Kidney tubule cell (primary cell): ENCODE measurements at regions not wholly inside any gene's neighbourhood (a gene's known extent, or its start where the extent isn't known, plus 50 kb on each side); places are given as distances from the start of the nearest gene placed in this dataset.
"Not testable (repeated sequence)": the region's sequence is repeated elsewhere in the genome, so short reads cannot be mapped to it uniquely, and the experiment has no call there.

Source experiments
- DNase-seq: peaks from one replicate; pipeline ENCODE4 v3.0.0-alpha.2; 2018; ENCODE audit warnings: low spot score

GRCh38 chr4:62676962-62677361, 1476.8 kb downstream of the ADGRL3 start:
- DNase-seq, result no peak

- DNase-seq, result no peak
These were observed 1470.4 kb downstream of the ADGRL3 start for GRCh38 chr4:62670514-62670913.

GRCh38 chr4:62661821-62662220, 1461.7 kb downstream of the ADGRL3 start:
- no peak for DNase-seq

- DNase-seq, result no peak
These were observed 1455.9 kb downstream of the ADGRL3 start for GRCh38 chr4:62656006-62656405.

GRCh38 chr4:62644372-62644771, 1444.2 kb downstream of the ADGRL3 start:
- peak; percentile 16 for DNase-seq

- no peak for DNase-seq
These were observed 1440.2 kb downstream of the ADGRL3 start for GRCh38 chr4:62640296-62640695.

GRCh38 chr4:62627671-62628070, 1427.5 kb downstream of the ADGRL3 start:
- DNase-seq, result no peak

- DNase-seq, result no peak
These were observed 1427.0 kb downstream of the ADGRL3 start for GRCh38 chr4:62627141-62627540.

- DNase-seq, result no peak
These were observed 1422.0 kb downstream of the ADGRL3 start for GRCh38 chr4:62622089-62622488.

- no peak for DNase-seq
These were observed 1419.8 kb downstream of the ADGRL3 start for GRCh38 chr4:62619971-62620370.

- no peak for DNase-seq
These were observed 1417.9 kb downstream of the ADGRL3 start for GRCh38 chr4:62618042-62618441.

GRCh38 chr4:62601737-62602136, 1401.6 kb downstream of the ADGRL3 start:
- no peak for DNase-seq

GRCh38 chr4:62595265-62595664, 1395.1 kb downstream of the ADGRL3 start:
- not testable (repeated sequence) for DNase-seq

- no peak for DNase-seq
These were observed 1391.6 kb downstream of the ADGRL3 start for GRCh38 chr4:62591756-62592155.

GRCh38 chr4:62588671-62589070, 1388.5 kb downstream of the ADGRL3 start:
- DNase-seq, result no peak

- no peak for DNase-seq
These were observed 1371.4 kb downstream of the ADGRL3 start for GRCh38 chr4:62571494-62571893.

GRCh38 chr4:62560858-62561257, 1360.7 kb downstream of the ADGRL3 start:
- DNase-seq, result no peak

- no peak for DNase-seq
These were observed 1350.0 kb downstream of the ADGRL3 start for GRCh38 chr4:62550121-62550520.

- DNase-seq, result no peak
These were observed 1349.5 kb downstream of the ADGRL3 start for GRCh38 chr4:62549601-62550000.

- no peak for DNase-seq
These were observed 1348.6 kb downstream of the ADGRL3 start for GRCh38 chr4:62548765-62549164.

GRCh38 chr4:62548108-62548524, 1348.0 kb downstream of the ADGRL3 start:
- DNase-seq, result no peak

- DNase-seq, result no peak
These were observed 1344.3 kb downstream of the ADGRL3 start for GRCh38 chr4:62544428-62544827.

GRCh38 chr4:62543002-62543401, 1342.9 kb downstream of the ADGRL3 start:
- DNase-seq, result no peak

GRCh38 chr4:62533573-62533972, 1333.4 kb downstream of the ADGRL3 start:
- DNase-seq, result no peak

GRCh38 chr4:62531731-62532130, 1331.6 kb downstream of the ADGRL3 start:
- no peak for DNase-seq
